Epithelial cell of esophagus (primary cell): ENCODE measurements at regions not wholly inside any gene's neighbourhood (a gene's known extent, or its start where the extent isn't known, plus 50 kb on each side); places are given as distances from the start of the nearest gene placed in this dataset.

ENCODE experiments used
- DNase-seq: peaks from one replicate; pipeline ENCODE4 v3.0.0; 2010; ENCODE audit warnings: low read depth
- H3K4me3 ChIP-seq: 2 replicates; pipeline ENCODE4 v1.5.1; 2011; ENCODE audit warnings: mild to moderate bottlenecking, low read length, control low read depth
- TF ChIP-seq, protein P1 (sequence below): IDR thresholded peaks from 2 replicates; pipeline ENCODE4 v1.5.1; 2011; ENCODE audit warnings: low read depth, mild to moderate bottlenecking, low read length, control low read depth, inconsistent platforms; ENCODE audit not compliant: insufficient read depth; ENCODE audit errors: missing control alignments

GRCh38 chr2:8002765-8003393, 679.0 kb upstream of the ID2 start:
- no peak for DNase-seq
- no peak overlapping the region for H3K4me3 ChIP-seq
- TF ChIP-seq, protein P1, sequence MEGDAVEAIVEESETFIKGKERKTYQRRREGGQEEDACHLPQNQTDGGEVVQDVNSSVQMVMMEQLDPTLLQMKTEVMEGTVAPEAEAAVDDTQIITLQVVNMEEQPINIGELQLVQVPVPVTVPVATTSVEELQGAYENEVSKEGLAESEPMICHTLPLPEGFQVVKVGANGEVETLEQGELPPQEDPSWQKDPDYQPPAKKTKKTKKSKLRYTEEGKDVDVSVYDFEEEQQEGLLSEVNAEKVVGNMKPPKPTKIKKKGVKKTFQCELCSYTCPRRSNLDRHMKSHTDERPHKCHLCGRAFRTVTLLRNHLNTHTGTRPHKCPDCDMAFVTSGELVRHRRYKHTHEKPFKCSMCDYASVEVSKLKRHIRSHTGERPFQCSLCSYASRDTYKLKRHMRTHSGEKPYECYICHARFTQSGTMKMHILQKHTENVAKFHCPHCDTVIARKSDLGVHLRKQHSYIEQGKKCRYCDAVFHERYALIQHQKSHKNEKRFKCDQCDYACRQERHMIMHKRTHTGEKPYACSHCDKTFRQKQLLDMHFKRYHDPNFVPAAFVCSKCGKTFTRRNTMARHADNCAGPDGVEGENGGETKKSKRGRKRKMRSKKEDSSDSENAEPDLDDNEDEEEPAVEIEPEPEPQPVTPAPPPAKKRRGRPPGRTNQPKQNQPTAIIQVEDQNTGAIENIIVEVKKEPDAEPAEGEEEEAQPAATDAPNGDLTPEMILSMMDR: no peak

DNA sequence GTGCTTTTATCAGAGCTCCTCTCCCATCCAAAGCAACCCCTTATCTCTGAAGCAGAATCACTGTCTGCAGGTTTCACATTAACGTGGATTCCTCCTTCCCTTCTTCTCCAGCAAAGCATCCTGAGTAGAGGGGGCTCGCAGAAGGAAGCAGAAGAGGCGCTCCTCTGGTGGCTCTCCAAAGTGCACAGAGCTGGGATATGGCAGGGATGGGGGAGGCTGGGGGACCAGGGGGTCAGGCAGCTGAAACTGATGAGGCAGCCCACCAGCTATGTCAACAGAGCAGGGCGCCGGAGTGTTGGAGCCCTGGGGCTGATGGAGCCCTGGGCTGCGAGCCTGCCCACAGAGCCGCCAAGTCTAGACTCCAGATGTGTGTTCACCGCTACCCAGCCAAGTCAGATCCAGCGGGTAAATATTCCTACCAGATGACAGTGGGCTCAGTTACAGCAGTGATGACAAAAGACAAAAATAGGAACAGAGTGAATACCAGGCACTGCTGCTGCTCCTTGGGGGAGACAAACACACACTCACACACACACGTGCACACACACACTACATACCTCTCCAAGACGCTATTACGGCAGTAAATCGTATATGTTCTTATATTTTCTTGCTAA, 678.3 kb upstream of the ID2 start:
- no peak for DNase-seq
- TF ChIP-seq, protein P1: no peak
- H3K4me3 ChIP-seq: no peak overlapping the region

DNA sequence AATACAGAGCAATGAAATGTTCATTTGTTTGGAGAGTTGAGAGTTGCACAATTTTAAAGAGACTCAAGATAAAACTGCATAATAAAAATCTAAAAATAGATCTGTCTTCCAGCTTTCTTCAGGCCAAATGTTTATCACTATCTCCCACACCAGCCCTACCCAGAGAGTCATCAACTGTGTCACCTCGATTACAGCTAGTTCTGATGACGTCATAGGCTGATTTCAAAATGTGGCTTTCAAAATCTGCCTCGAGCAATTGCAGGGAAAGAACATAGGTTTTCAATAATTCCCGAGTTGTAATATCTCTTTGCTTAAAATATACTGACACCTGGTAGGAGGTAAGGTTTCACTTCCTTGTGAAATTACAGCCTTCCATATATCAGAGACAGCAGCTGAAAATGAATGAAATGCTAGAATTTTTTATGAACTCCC, 677.6 kb upstream of the ID2 start:
- no peak overlapping the region for H3K4me3 ChIP-seq
- peak; percentile 79 for DNase-seq
- TF ChIP-seq, protein P1: no peak

DNA sequence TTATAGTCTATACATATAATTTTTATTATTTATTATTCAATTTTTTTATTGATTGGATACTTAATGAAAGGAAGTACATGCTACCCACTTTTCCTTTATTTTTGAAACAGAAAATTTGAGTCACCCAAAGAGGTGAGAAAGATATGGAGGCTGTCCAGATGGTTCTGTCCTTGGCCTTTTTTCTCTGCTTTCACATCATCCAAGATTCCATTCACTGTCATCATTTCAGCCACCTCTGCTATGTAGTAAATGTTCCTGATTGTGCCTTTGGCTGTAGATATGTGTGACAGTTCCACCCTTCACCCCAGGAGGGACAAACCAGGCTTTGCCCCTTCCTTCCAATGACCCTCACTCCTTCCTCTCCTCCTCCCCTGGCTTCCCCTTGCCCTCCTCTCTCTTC, 675.7 kb upstream of the ID2 start:
- no peak for DNase-seq
- no peak overlapping the region for H3K4me3 ChIP-seq
- TF ChIP-seq, protein P1: no peak

GRCh38 chr2:8006626-8007025, 675.2 kb upstream of the ID2 start:
- no peak for DNase-seq
- TF ChIP-seq, protein P1: no peak
- no peak overlapping the region for H3K4me3 ChIP-seq

DNA sequence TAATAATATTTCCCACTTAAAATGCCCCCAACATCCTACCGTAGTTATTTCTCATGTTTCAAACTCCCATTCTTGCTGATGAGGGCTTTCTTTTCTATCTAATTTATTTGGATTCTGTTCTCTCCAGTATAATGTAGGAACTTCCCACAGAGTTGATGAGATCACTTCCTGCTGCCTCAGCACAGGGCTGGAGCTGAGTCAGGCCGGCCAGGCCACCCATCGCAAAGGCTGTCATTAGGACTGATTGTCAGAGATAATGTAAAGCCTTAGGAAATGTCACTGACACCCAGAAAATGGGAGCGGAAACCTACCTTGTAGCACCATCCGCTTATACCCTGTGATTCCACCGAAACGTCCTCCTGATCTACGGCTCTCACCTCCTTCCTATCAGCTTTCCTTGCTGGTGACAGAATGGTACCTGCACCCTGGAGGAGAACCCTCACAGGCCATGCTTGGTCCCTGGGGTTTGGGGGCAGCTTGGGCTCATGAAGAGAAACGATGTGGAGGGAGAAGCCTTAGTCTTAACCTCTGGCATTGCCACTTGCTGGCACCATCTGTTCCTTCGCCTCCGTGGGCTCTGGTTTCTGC, 672.8 kb upstream of the ID2 start:
- DNase-seq: no peak

More for the DNA sequence above, 672.8 kb upstream of the ID2 start:
- TF ChIP-seq, protein P1: no peak
- no peak overlapping the region for H3K4me3 ChIP-seq
